Fibroblast of lung (primary cell): ENCODE measurements at regions not wholly inside any gene's neighbourhood (a gene's known extent, or its start where the extent isn't known, plus 50 kb on each side); places are given as distances from the start of the nearest gene placed in this dataset.

Experiments used
- DNase-seq, 2 donors: peaks; one replicate each; pipeline versions ENCODE4 v3.0.0 to v3.0.0-alpha.2; 2010; ENCODE audit warnings: low read depth in 2 of 2
- H2AFZ ChIP-seq: 2 replicates; pipeline ENCODE4 v1.5.1; 2012; ENCODE audit warnings: low read length, control low read depth, inconsistent platforms
- H3K27ac ChIP-seq: 2 replicates; pipeline ENCODE4 v1.5.1; 2011; ENCODE audit warnings: low read length, control low read depth; ENCODE audit not compliant: insufficient read depth
- H3K27me3 ChIP-seq: 2 replicates; pipeline ENCODE4 v1.5.1; 2011; ENCODE audit warnings: mild to moderate bottlenecking, low read length; ENCODE audit not compliant: control insufficient read depth, insufficient read depth
- H3K36me3 ChIP-seq: 2 replicates; pipeline ENCODE4 v1.5.1; 2011; ENCODE audit warnings: low read length; ENCODE audit not compliant: control insufficient read depth, insufficient read depth
- H3K4me1 ChIP-seq: 2 replicates; pipeline ENCODE4 v1.5.1; 2011; ENCODE audit warnings: low read length; ENCODE audit not compliant: control insufficient read depth, insufficient read depth; ENCODE audit errors: extremely low read depth
- H3K4me2 ChIP-seq: 2 replicates; pipeline ENCODE4 v1.5.1; 2011; ENCODE audit warnings: low read length, control low read depth; ENCODE audit not compliant: insufficient read depth; ENCODE audit errors: extremely low read depth
- H3K4me3 ChIP-seq, 4 experiments: fragments of 200-600 bp in 1 of 4; sonication (generic) in 1 of 4; replicated peaks in 1 of 4; 2 replicates each; pipeline ENCODE4 v1.5.1; 2011 to 2016; ENCODE audit warnings: low read length in 4 of 4, low read depth in 3 of 4, mild to moderate bottlenecking in 3 of 4, control low read depth in 2 of 4, inconsistent platforms in 1 of 4, mixed read lengths in 1 of 4; ENCODE audit not compliant: insufficient read depth in 1 of 4; ENCODE audit errors: control extremely low read depth in 1 of 4
- H3K79me2 ChIP-seq: 2 replicates; pipeline ENCODE4 v1.5.1; 2012; ENCODE audit warnings: mild to moderate bottlenecking, low read length, inconsistent platforms; ENCODE audit not compliant: control insufficient read depth, insufficient read depth
- H3K9ac ChIP-seq: 2 replicates; pipeline ENCODE4 v1.5.1; 2011; ENCODE audit warnings: mild to moderate bottlenecking, low read length, control low read depth; ENCODE audit not compliant: insufficient read depth
- H3K9me3 ChIP-seq: 2 replicates; pipeline ENCODE4 v1.5.1; 2012; ENCODE audit warnings: low read depth, low read length; ENCODE audit not compliant: control insufficient read depth, insufficient read depth
- H4K20me1 ChIP-seq: 2 replicates; pipeline ENCODE4 v1.5.1; 2011; ENCODE audit warnings: low read length; ENCODE audit not compliant: control insufficient read depth, insufficient read depth; ENCODE audit errors: extremely low read depth
- CTCF ChIP-seq, 2 donors: IDR thresholded peaks in 1 of 2; conservative IDR thresholded peaks in 1 of 2; 1 replicate in 1 of 2; 2 replicates in 1 of 2; pipeline ENCODE4 v1.5.1; 2011 to 2012; ENCODE audit warnings: low read length in 2 of 2, control low read depth in 1 of 2, inconsistent platforms in 1 of 2, low read depth in 1 of 2, mild to moderate bottlenecking in 1 of 2
- EZH2 ChIP-seq: IDR thresholded peaks from 2 replicates; pipeline ENCODE4 v1.5.1; 2012; ENCODE audit warnings: low read length, control low read depth, mild to moderate bottlenecking; ENCODE audit errors: missing control alignments

- TF ChIP-seq EZH2 (no peak), CTCF (conservative IDR thresholded peaks at IDR 0.05 in 1 of 2, IDR thresholded peaks at IDR 0.05 in 1 of 2; ENCODE audit: low read depth in 1 of 2, low read length in 2 of 2) (no peak)
- no peak for DNase-seq
- Histone ChIP-seq H3K4me2 (no peak overlapping the region), H3K36me3 (no peaks in the 10 kb centered on the region), H2AFZ (no peak overlapping the region), H3K79me2 (no peaks in the 10 kb centered on the region), H3K27ac (no peak overlapping the region), H3K9me3 (no peaks in the 10 kb centered on the region), H3K4me1 (no peaks in the 10 kb centered on the region), H3K9ac (no peak overlapping the region), H4K20me1 (no peaks in the 10 kb centered on the region), H3K4me3 (no peak overlapping the region), H3K27me3 (no peaks in the 10 kb centered on the region)
Measured at GRCh38 chr22:47453049-47453448, 690.6 kb downstream of the TBC1D22A start.

GRCh38 chr22:47452184-47452583, 689.7 kb downstream of the TBC1D22A start:
- H3K79me2 ChIP-seq, result no peaks in the 10 kb centered on the region
- no peak overlapping the region for H3K27ac ChIP-seq
- DNase-seq, result no peak
- no peaks in the 10 kb centered on the region for H3K4me1 ChIP-seq
- H3K4me3 ChIP-seq, result no peak overlapping the region
- no peaks in the 10 kb centered on the region for H3K27me3 ChIP-seq
- H4K20me1 ChIP-seq, result no peaks in the 10 kb centered on the region
- TF ChIP-seq CTCF (conservative IDR thresholded peaks at IDR 0.05 in 1 of 2, IDR thresholded peaks at IDR 0.05 in 1 of 2; ENCODE audit: low read depth in 1 of 2, low read length in 2 of 2), result peak in 1 of 2 donors; percentile 35
- no peak for TF ChIP-seq EZH2
- H3K4me2 ChIP-seq, result no peak overlapping the region
- H3K36me3 ChIP-seq, result no peaks in the 10 kb centered on the region
- H3K9ac ChIP-seq, result no peak overlapping the region
- H3K9me3 ChIP-seq, result no peaks in the 10 kb centered on the region
- H2AFZ ChIP-seq, result no peak overlapping the region

GRCh38 chr22:47450876-47451475, 688.5 kb downstream of the TBC1D22A start:
- no peak overlapping the region for H3K27ac ChIP-seq
- no peaks in the 10 kb centered on the region for H4K20me1 ChIP-seq
- TF ChIP-seq CTCF (conservative IDR thresholded peaks at IDR 0.05 in 1 of 2, IDR thresholded peaks at IDR 0.05 in 1 of 2; ENCODE audit: low read depth in 1 of 2, low read length in 2 of 2) (no peak), EZH2 (no peak)
- no peak overlapping the region for H3K9ac ChIP-seq
- no peak for DNase-seq
- H3K27me3 ChIP-seq, result no peaks in the 10 kb centered on the region
- H2AFZ ChIP-seq, result no peak overlapping the region
- no peak overlapping the region for H3K4me2 ChIP-seq
- H3K4me1 ChIP-seq, result no peaks in the 10 kb centered on the region
- no peaks in the 10 kb centered on the region for H3K9me3 ChIP-seq
- H3K4me3 ChIP-seq, result no peak overlapping the region
- H3K36me3 ChIP-seq, result no peaks in the 10 kb centered on the region
- H3K79me2 ChIP-seq, result no peaks in the 10 kb centered on the region
